Astrocyte (in vitro differentiated cells and primary cell): ENCODE measurements at regions not wholly inside any gene's neighbourhood (a gene's known extent, or its start where the extent isn't known, plus 50 kb on each side); places are given as distances from the start of the nearest gene placed in this dataset.

ENCODE experiments used
- EZH2 ChIP-seq: IDR thresholded peaks from 2 replicates; pipeline ENCODE4 v1.6.1; 2012; ENCODE audit warnings: mild to moderate bottlenecking, low read length, inconsistent platforms; ENCODE audit not compliant: insufficient read depth
- TF ChIP-seq, protein P1 (sequence below): IDR thresholded peaks from 2 replicates; pipeline ENCODE4 v1.5.1; 2011; ENCODE audit warnings: low read depth, mild to moderate bottlenecking, inconsistent platforms, low read length, moderate library complexity; ENCODE audit not compliant: insufficient read depth

DNA sequence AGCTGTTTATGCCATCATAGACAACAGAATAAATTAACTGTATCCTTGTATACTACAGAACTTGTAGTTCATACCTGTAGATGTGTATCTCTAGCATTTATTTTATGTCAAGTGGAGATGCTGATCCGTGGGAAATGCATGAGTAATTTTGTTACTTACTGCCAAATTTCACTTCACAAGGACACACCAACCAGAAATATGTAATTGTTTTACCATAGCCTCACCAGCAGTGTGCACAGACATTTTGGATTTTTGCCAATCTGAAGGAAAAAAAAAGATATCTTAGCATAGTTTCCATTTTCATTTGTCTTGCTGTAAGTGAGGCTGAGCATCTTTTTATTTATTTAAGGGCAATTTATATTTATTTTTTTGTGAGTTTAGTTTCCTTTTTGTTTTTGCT lies 265.1 kb upstream of the OSR1 start:
- TF ChIP-seq, protein P1, sequence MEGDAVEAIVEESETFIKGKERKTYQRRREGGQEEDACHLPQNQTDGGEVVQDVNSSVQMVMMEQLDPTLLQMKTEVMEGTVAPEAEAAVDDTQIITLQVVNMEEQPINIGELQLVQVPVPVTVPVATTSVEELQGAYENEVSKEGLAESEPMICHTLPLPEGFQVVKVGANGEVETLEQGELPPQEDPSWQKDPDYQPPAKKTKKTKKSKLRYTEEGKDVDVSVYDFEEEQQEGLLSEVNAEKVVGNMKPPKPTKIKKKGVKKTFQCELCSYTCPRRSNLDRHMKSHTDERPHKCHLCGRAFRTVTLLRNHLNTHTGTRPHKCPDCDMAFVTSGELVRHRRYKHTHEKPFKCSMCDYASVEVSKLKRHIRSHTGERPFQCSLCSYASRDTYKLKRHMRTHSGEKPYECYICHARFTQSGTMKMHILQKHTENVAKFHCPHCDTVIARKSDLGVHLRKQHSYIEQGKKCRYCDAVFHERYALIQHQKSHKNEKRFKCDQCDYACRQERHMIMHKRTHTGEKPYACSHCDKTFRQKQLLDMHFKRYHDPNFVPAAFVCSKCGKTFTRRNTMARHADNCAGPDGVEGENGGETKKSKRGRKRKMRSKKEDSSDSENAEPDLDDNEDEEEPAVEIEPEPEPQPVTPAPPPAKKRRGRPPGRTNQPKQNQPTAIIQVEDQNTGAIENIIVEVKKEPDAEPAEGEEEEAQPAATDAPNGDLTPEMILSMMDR, result no peak
- TF ChIP-seq EZH2, result no peak
